ENCODE measurements at regions not wholly inside any gene's neighbourhood (a gene's known extent, or its start where the extent isn't known, plus 50 kb on each side); places are given as distances from the start of the nearest gene placed in this dataset.
"Not testable (repeated sequence)": the region's sequence is repeated elsewhere in the genome, so short reads cannot be mapped to it uniquely, and the experiment has no call there.

GRCh38 chr14:85172889-85173477, 357.0 kb upstream of the FLRT2 start:
- no peak for DNase-seq

- no peak for DNase-seq
These were observed 354.4 kb upstream of the FLRT2 start for GRCh38 chr14:85175556-85175955.

GRCh38 chr14:85178864-85179263, 351.1 kb upstream of the FLRT2 start:
- no peak for DNase-seq

- DNase-seq, result no peak
These were observed 349.1 kb upstream of the FLRT2 start for GRCh38 chr14:85180876-85181275.

- DNase-seq, result no peak
These were observed 347.7 kb upstream of the FLRT2 start for GRCh38 chr14:85182282-85182681.

- DNase-seq, result no peak
These were observed 343.9 kb upstream of the FLRT2 start for GRCh38 chr14:85186082-85186481.

GRCh38 chr14:85187521-85187920, 342.4 kb upstream of the FLRT2 start:
- DNase-seq, result no peak

GRCh38 chr14:85188836-85189235, 341.1 kb upstream of the FLRT2 start:
- DNase-seq, result peak; percentile 25

- DNase-seq, result not testable (repeated sequence)
These were observed 340.7 kb upstream of the FLRT2 start for GRCh38 chr14:85189253-85189652.

GRCh38 chr14:85190251-85190650, 339.7 kb upstream of the FLRT2 start:
- no peak for DNase-seq

GRCh38 chr14:85191986-85192385, 338.0 kb upstream of the FLRT2 start:
- DNase-seq, result no peak

- DNase-seq, result no peak
These were observed 334.0 kb upstream of the FLRT2 start for GRCh38 chr14:85195872-85196477.

GRCh38 chr14:85198001-85198400, 331.9 kb upstream of the FLRT2 start:
- no peak for DNase-seq

GRCh38 chr14:85205875-85206274, 324.1 kb upstream of the FLRT2 start:
- peak; percentile 37 for DNase-seq

GRCh38 chr14:85214471-85214870, 315.5 kb upstream of the FLRT2 start:
- no peak for DNase-seq

- DNase-seq, result no peak
These were observed 312.5 kb upstream of the FLRT2 start for GRCh38 chr14:85217412-85217811.

- DNase-seq, result no peak
These were observed 311.0 kb upstream of the FLRT2 start for GRCh38 chr14:85218982-85219381.

GRCh38 chr14:85221832-85222231, 308.1 kb upstream of the FLRT2 start:
- no peak for DNase-seq

- DNase-seq, result no peak
These were observed 307.6 kb upstream of the FLRT2 start for GRCh38 chr14:85222341-85222740.

GRCh38 chr14:85223667-85224066, 306.3 kb upstream of the FLRT2 start:
- DNase-seq, result no peak

GRCh38 chr14:85224241-85224640, 305.7 kb upstream of the FLRT2 start:
- no peak for DNase-seq

- DNase-seq, result no peak
These were observed 296.2 kb upstream of the FLRT2 start for GRCh38 chr14:85233756-85234155.

- DNase-seq, result no peak
These were observed 295.6 kb upstream of the FLRT2 start for GRCh38 chr14:85234156-85235025.

GRCh38 chr14:85235868-85236267, 294.1 kb upstream of the FLRT2 start:
- DNase-seq, result no peak
